OCI-LY7 (cell line): ENCODE measurements at regions not wholly inside any gene's neighbourhood (a gene's known extent, or its start where the extent isn't known, plus 50 kb on each side); places are given as distances from the start of the nearest gene placed in this dataset.

ENCODE experiments used
- EZH2phosphoT487 ChIP-seq: fragments of 200-600 bp; sonication (generic); IDR thresholded peaks from 2 replicates; pipeline ENCODE4 v1.6.1; 2018; ENCODE audit warnings: low read depth, borderline replicate concordance, mild to moderate bottlenecking, mixed run types, antibody characterized with exemption, low read length, moderate library complexity, mixed read lengths
- TF ChIP-seq, protein P1 (sequence below): fragments of 200-600 bp; sonication (generic); conservative IDR thresholded peaks from 2 replicates; pipeline ENCODE4 v1.5.1; 2014; ENCODE audit warnings: mild to moderate bottlenecking, antibody characterized with exemption, low read length, moderate library complexity, mixed read lengths

DNA sequence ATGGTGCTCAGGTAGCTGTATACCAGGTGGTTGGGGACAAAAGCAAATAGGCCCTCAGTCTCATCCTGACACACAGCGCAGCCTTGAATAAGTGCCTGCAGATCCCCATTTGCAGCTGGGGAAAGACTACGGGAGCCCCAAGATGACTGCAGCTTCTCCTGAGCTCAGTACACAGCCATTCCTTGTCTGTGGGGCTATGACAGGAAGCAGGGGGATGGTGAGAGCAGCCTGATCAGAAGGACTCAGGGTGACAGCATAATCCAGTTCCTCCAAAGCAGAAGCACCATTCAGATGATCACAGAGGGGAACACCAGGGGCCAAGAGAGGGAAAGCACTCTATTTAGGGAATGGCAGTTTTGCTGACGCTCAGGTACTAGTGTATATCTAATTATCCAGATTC lies 104.8 kb upstream of the MOCS1 start:
- TF ChIP-seq, protein P1, sequence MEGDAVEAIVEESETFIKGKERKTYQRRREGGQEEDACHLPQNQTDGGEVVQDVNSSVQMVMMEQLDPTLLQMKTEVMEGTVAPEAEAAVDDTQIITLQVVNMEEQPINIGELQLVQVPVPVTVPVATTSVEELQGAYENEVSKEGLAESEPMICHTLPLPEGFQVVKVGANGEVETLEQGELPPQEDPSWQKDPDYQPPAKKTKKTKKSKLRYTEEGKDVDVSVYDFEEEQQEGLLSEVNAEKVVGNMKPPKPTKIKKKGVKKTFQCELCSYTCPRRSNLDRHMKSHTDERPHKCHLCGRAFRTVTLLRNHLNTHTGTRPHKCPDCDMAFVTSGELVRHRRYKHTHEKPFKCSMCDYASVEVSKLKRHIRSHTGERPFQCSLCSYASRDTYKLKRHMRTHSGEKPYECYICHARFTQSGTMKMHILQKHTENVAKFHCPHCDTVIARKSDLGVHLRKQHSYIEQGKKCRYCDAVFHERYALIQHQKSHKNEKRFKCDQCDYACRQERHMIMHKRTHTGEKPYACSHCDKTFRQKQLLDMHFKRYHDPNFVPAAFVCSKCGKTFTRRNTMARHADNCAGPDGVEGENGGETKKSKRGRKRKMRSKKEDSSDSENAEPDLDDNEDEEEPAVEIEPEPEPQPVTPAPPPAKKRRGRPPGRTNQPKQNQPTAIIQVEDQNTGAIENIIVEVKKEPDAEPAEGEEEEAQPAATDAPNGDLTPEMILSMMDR, result no peak
- no peak for TF ChIP-seq EZH2phosphoT487
